GM18517 (cell line): ENCODE measurements at regions not wholly inside any gene's neighbourhood (a gene's known extent, or its start where the extent isn't known, plus 50 kb on each side); places are given as distances from the start of the nearest gene placed in this dataset.
"Not testable (repeated sequence)": the region's sequence is repeated elsewhere in the genome, so short reads cannot be mapped to it uniquely, and the experiment has no call there.

ENCODE experiments used
- ATAC-seq: cut with Tn5 transposase; IDR thresholded peaks from one replicate; pipeline ENCODE4 v1.9.1; 2021; ENCODE audit warnings: mild to moderate bottlenecking, moderate library complexity; ENCODE audit not compliant: unreplicated experiment

GRCh38 chr5:164237486-164237885, 732.1 kb downstream of the MAT2B start:
- no peak for ATAC-seq

GRCh38 chr5:164251781-164252180, 746.4 kb downstream of the MAT2B start:
- not testable (repeated sequence) for ATAC-seq

GRCh38 chr5:164253764-164254163, 748.3 kb downstream of the MAT2B start:
- no peak for ATAC-seq

- no peak for ATAC-seq
Observed at GRCh38 chr5:164255598-164256213, 750.3 kb downstream of the MAT2B start.

- no peak for ATAC-seq
Observed at GRCh38 chr5:164256351-164256750, 750.9 kb downstream of the MAT2B start.

- no peak for ATAC-seq
Observed at GRCh38 chr5:164256954-164257353, 751.5 kb downstream of the MAT2B start.

GRCh38 chr5:164265566-164265965, 760.1 kb downstream of the MAT2B start:
- ATAC-seq: no peak

GRCh38 chr5:164266571-164266970, 761.2 kb downstream of the MAT2B start:
- no peak for ATAC-seq

GRCh38 chr5:164277720-164278119, 772.3 kb downstream of the MAT2B start:
- ATAC-seq: peak; percentile 84

GRCh38 chr5:164289526-164289925, 784.1 kb downstream of the MAT2B start:
- ATAC-seq: no peak

- ATAC-seq: no peak
Observed at GRCh38 chr5:164296603-164297080, 791.2 kb downstream of the MAT2B start.

- no peak for ATAC-seq
Observed at GRCh38 chr5:164298165-164298564, 792.7 kb downstream of the MAT2B start.

- no peak for ATAC-seq
Observed at GRCh38 chr5:164300295-164300694, 794.9 kb downstream of the MAT2B start.

GRCh38 chr5:164301136-164301535, 795.7 kb downstream of the MAT2B start:
- no peak for ATAC-seq

- no peak for ATAC-seq
Observed at GRCh38 chr5:164301708-164302107, 796.3 kb downstream of the MAT2B start.

- no peak for ATAC-seq
Observed at GRCh38 chr5:164302533-164303235, 797.3 kb downstream of the MAT2B start.

GRCh38 chr5:164303646-164304215, 798.3 kb downstream of the MAT2B start:
- ATAC-seq: no peak

GRCh38 chr5:164306662-164307061, 801.2 kb downstream of the MAT2B start:
- ATAC-seq: no peak

- ATAC-seq: no peak
Observed at GRCh38 chr5:164312801-164313200, 807.4 kb downstream of the MAT2B start.

- no peak for ATAC-seq
Observed at GRCh38 chr5:164317676-164318075, 812.3 kb downstream of the MAT2B start.

GRCh38 chr5:164319161-164319560, 813.7 kb downstream of the MAT2B start:
- no peak for ATAC-seq

- ATAC-seq: no peak
Observed at GRCh38 chr5:164324239-164324638, 818.8 kb downstream of the MAT2B start.
